GM12878 (cell line): ENCODE measurements at regions not wholly inside any gene's neighbourhood (a gene's known extent, or its start where the extent isn't known, plus 50 kb on each side); places are given as distances from the start of the nearest gene placed in this dataset.

ENCODE experiments used
- ATAC-seq: fragments of 200-7000 bp; cut with Tn5 transposase; 3 replicates; pipeline ENCODE4 v1.9.1; 2020; ENCODE audit warnings: mild to moderate bottlenecking, moderate library complexity
- BruUV-seq: library from RNA; stranded (reverse); fragments of 400-500 nt; replicated peaks from 2 replicates; lab custom pipeline; 2021; lab: Mats Ljungman, UMichigan
- CTCF ChIA-PET: fragments of 300-600 bp; sonication (Branson Sonifier 250); formaldehyde crosslinking; extraction: SDS; loops from one replicate; lab custom pipeline; 2021; ENCODE audit warnings: inconsistent platforms; lab: Yijun Ruan, JAX
- POLR2A ChIA-PET: fragments of 350-600 bp; formaldehyde crosslinking; extraction: SDS; loops from one replicate; lab custom pipeline; 2021; ENCODE audit warnings: inconsistent platforms; lab: Charles Lee
- RAD21 ChIA-PET: fragments of 300-600 bp; sonication (Branson Sonifier 250); formaldehyde crosslinking; loops from one replicate; lab custom pipeline; 2023; ENCODE audit warnings: antibody characterized with exemption; ENCODE audit not compliant: unreplicated experiment; lab: Charles Lee
- SMC1A ChIA-PET: fragments of 300-600 bp; sonication (Branson Sonifier 250); formaldehyde crosslinking; loops from one replicate; lab custom pipeline; 2023; ENCODE audit not compliant: unreplicated experiment, uncharacterized antibody; lab: Charles Lee
- DNase-seq: peaks from one replicate; pipeline ENCODE4 v3.0.0-alpha.2; 2011; ENCODE audit warnings: low read depth, low spot score
- FAIRE-seq: peaks from 3 replicates; lab custom pipeline; 2011; peaks lifted over from hg19 to GRCh38; lab: Jason Lieb, UNC
- H2AFZ ChIP-seq: 2 replicates; pipeline ENCODE4 v1.6.0; 2011; ENCODE audit warnings: low read depth, low read length, control low read depth; ENCODE audit not compliant: control insufficient read depth
- H3K27ac ChIP-seq: 2 replicates; pipeline ENCODE4 v1.5.1; 2011; ENCODE audit warnings: control low read depth; ENCODE audit not compliant: control insufficient read depth, insufficient read depth
- H3K27me3 ChIP-seq, 2 experiments: replicated peaks in 1 of 2; 2 replicates each; pipeline versions ENCODE4 v1.6.0 to v1.6.1; 2011; ENCODE audit warnings: low read length in 1 of 2; ENCODE audit not compliant: control insufficient read depth in 2 of 2, insufficient read depth in 2 of 2
- H3K36me3 ChIP-seq, 2 experiments: 2 replicates each; pipeline ENCODE4 v1.5.1; 2011; ENCODE audit warnings: low read length in 1 of 2; ENCODE audit not compliant: control insufficient read depth in 2 of 2, insufficient read depth in 2 of 2
- H3K4me1 ChIP-seq: 2 replicates; pipeline ENCODE4 v1.6.1; 2011; ENCODE audit warnings: mild to moderate bottlenecking, low read length, moderate library complexity, mixed read lengths; ENCODE audit not compliant: control insufficient read depth, insufficient read depth
- H3K4me2 ChIP-seq: 2 replicates; pipeline ENCODE4 v1.6.0; 2011; ENCODE audit warnings: control low read depth; ENCODE audit not compliant: control insufficient read depth, insufficient read depth
- H3K4me3 ChIP-seq: fragments of 200-600 bp; sonication (generic); 2 replicates; pipeline ENCODE4 v1.5.1; 2016
- H3K79me2 ChIP-seq: 2 replicates; pipeline ENCODE4 v1.6.0; 2011; ENCODE audit warnings: low read length; ENCODE audit not compliant: control insufficient read depth, insufficient read depth
- H3K9ac ChIP-seq: 2 replicates; pipeline ENCODE4 v1.8.0; 2011; ENCODE audit warnings: low read length, control low read depth, mixed read lengths; ENCODE audit not compliant: control insufficient read depth, insufficient read depth
- H3K9me3 ChIP-seq: replicated peaks from 3 replicates; pipeline ENCODE4 v1.5.1; 2011; ENCODE audit warnings: mild to moderate bottlenecking, low read length; ENCODE audit not compliant: control insufficient read depth, insufficient read depth
- H4K20me1 ChIP-seq: 2 replicates; pipeline ENCODE4 v1.6.0; 2011; ENCODE audit not compliant: control insufficient read depth, insufficient read depth
- BHLHE40 ChIP-seq, 2 experiments: fragments of 450-650 bp in 1 of 2; IDR thresholded peaks; 2 replicates each; pipeline ENCODE4 v1.6.1; 2011 to 2017; ENCODE audit warnings: low read depth in 2 of 2, borderline replicate concordance in 1 of 2, improper control_type of control experiment in 1 of 2, low read length in 1 of 2, mild to moderate bottlenecking in 1 of 2
- CREM ChIP-seq: IDR thresholded peaks from 2 replicates; pipeline ENCODE4 v1.6.1; 2014; ENCODE audit warnings: antibody characterized with exemption, low read depth
- FOXM1 ChIP-seq: IDR thresholded peaks from 2 replicates; pipeline ENCODE4 v1.6.1; 2012; ENCODE audit warnings: low read depth, mild to moderate bottlenecking, inconsistent platforms, low read length, moderate library complexity
- LARP7 ChIP-seq: fragments of 450-650 bp; IDR thresholded peaks from 2 replicates; pipeline ENCODE4 v1.6.1; 2017; ENCODE audit warnings: mild to moderate bottlenecking
- RFX5 ChIP-seq: IDR thresholded peaks from 2 replicates; pipeline ENCODE4 v1.6.1; 2011; ENCODE audit warnings: low read depth, low read length, improper control_type of control experiment
- YY1 ChIP-seq: IDR thresholded peaks from 2 replicates; pipeline ENCODE4 v1.6.1; 2011; ENCODE audit warnings: low read depth, mild to moderate bottlenecking, low read length
- WGBS: methylation state at CpG from one replicate; pipeline ENCODE4 v1.1.6; 2016; ENCODE audit warnings: low lambda C conversion rate; ENCODE audit not compliant: insufficient replicate concordance, insufficient coverage; ENCODE audit errors: missing lambda C conversion rate; 5-methylcytosine and 5-hydroxymethylcytosine counted together
- in situ Hi-C: fragments of 300-500 bp; cut with MboI; formaldehyde crosslinking; loops from 9 replicates; pipeline ENCODE4 v1.14.3; 2018; ENCODE audit warnings: mixed read lengths
- intact Hi-C: fragments of 100-400 bp; cut with micrococcal nuclease; formaldehyde crosslinking; loops from one replicate; pipeline ENCODE4 v1.14.2; 2022; ENCODE audit not compliant: unreplicated experiment

DNA sequence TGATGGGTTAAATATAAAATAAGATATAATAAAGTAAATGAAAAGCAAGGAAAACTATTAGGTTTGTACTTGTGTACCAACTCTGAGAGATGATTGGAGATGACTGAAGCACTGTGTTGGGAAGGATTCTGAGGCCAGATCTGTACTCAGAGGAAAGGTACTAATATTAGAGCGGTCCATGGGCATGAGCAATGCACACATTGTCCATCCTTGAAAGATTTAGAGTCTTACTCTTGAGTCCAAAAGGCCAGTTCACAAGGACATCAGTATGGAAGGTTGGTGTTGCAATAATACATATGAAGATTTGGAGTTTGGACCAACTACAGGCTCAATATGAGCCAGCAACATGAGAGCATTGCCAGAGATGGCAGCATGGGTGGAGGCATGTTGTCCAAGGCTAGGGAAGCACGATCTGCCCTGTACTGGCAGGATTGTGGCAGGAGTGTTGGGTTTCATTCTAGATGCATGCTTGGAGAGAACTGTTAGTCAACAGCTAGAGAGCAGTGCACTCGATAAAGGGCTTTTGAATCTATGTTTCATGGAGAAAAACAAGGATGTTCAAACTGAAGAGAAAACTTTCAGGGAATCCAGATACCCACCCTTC lies 84.4 kb downstream of the TMEM215 start:
- CTCF ChIA-PET = no interaction called here
- TF ChIP-seq CREM (no peak), FOXM1 (no peak), RFX5 (no peak), LARP7 (no peak), YY1 (no peak)
- TF ChIP-seq, all 136 proteins: peak for 0
- H4K20me1 ChIP-seq = no peaks in the 10 kb centered on the region
- no peak overlapping the region for H3K27ac ChIP-seq
- no peak overlapping the region for H3K4me2 ChIP-seq
- H3K27me3 ChIP-seq = no peaks in the 10 kb centered on the region
- WGBS = 2% methylated on average over 3 of the region's 3 CpGs
- RAD21 ChIA-PET = no interaction called here
- DNase-seq (no peak), FAIRE-seq (no peak), ATAC-seq (no peak)
- in situ Hi-C loops = no loop called here
- POLR2A ChIA-PET = no interaction called here
- no peak overlapping the region for H3K9ac ChIP-seq
- H3K79me2 ChIP-seq = no peaks in the 10 kb centered on the region
- intact Hi-C loops = no loop called here
- H3K9me3 ChIP-seq = no peaks in the 10 kb centered on the region
- no TSS peak for BruUV-seq
- no peak overlapping the region for H2AFZ ChIP-seq
- no peaks in the 10 kb centered on the region for H3K4me1 ChIP-seq
- SMC1A ChIA-PET = interaction anchor here (0.8 kb wide), 1 partner anchor 8 kb away, joined by 3 read pairs; no protein-coding TSS in a partner anchor
- H3K4me3 ChIP-seq = no peak overlapping the region
- no peaks in the 10 kb centered on the region for H3K36me3 ChIP-seq

DNA sequence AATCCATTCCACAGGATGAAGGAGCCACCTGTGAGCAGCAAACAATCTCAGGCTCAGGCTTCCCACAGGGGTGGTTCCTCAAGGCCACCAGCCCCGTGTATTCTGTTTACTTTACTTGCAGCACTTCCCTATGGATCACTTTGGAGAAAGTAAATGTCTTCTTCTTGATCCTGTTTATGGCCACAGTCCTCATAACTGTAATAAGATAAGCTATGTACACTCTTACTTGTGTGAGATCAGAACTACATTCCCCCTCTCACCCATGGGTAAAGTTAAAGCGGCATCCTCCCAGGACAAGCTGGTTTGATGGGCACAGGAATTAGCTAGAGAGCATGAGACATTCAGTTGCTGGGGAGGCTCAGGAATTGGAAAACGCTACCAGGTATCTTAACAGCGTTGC lies 86.1 kb downstream of the TMEM215 start:
- intact Hi-C loops = no loop called here
- H2AFZ ChIP-seq = no peak overlapping the region
- ATAC-seq (no peak), DNase-seq (no peak), FAIRE-seq (no peak)
- ChIA-PET POLR2A (no interaction called here), CTCF (no interaction called here), RAD21 (no interaction called here), SMC1A (interaction anchor here (1.4 kb wide), 1 partner anchor 105 kb away, joined by 3 read pairs; no protein-coding TSS in a partner anchor)
- WGBS = 26% methylated on average over 4 of the region's 4 CpGs
- H3K36me3 ChIP-seq = no peaks in the 10 kb centered on the region
- no peaks in the 10 kb centered on the region for H4K20me1 ChIP-seq
- H3K27ac ChIP-seq = no peak overlapping the region
- H3K79me2 ChIP-seq = no peaks in the 10 kb centered on the region
- no peak for TF ChIP-seq BHLHE40 (IDR thresholded peaks at IDR 0.05; ENCODE audit: borderline replicate concordance in 1 of 2, low read depth in 2 of 2, low read length in 1 of 2)
- H3K4me2 ChIP-seq = no peak overlapping the region
- no peaks in the 10 kb centered on the region for H3K9me3 ChIP-seq
- no TSS peak for BruUV-seq
- H3K9ac ChIP-seq = no peak overlapping the region
- H3K4me3 ChIP-seq = no peak overlapping the region
- H3K27me3 ChIP-seq = peaks cover 0 to 2% of the 10 kb centered on the region in 2 experiments; a peak in 1 of 4 replicates
- H3K4me1 ChIP-seq = no peaks in the 10 kb centered on the region
- in situ Hi-C loops = no loop called here
